ENCODE measurements at regions not wholly inside any gene's neighbourhood (a gene's known extent, or its start where the extent isn't known, plus 50 kb on each side); places are given as distances from the start of the nearest gene placed in this dataset.
"Not testable (repeated sequence)": the region's sequence is repeated elsewhere in the genome, so short reads cannot be mapped to it uniquely, and the experiment has no call there.

- not testable (repeated sequence) for TF ChIP-seq POLR2A (IDR thresholded peaks at IDR 0.05; ENCODE audit: low read length); CTCF (IDR thresholded peaks at IDR 0.05); PBX3 (IDR thresholded peaks at IDR 0.05); MYC (IDR thresholded peaks at IDR 0.05; ENCODE audit: borderline replicate concordance, low read length); KDM1A (IDR thresholded peaks at IDR 0.05; ENCODE audit: low read depth); CHD2 (IDR thresholded peaks at IDR 0.05; ENCODE audit: low read length, partially characterized antibody); EP300 (IDR thresholded peaks at IDR 0.05)
Observed at GRCh38 chr6:166700871-166701270, 73.8 kb upstream of the RPS6KA2 start.

Measured in A549 (cell line).